Tibial nerve (tissue), 4 donors: ENCODE measurements at regions not wholly inside any gene's neighbourhood (a gene's known extent, or its start where the extent isn't known, plus 50 kb on each side); places are given as distances from the start of the nearest gene placed in this dataset.

ENCODE experiments used
- EP300 ChIP-seq, 2 donors: sonication (generic); formaldehyde crosslinking; IDR thresholded peaks; one replicate each; pipeline ENCODE4 v1.6.1; 2017; ENCODE audit warnings: antibody characterized with exemption in 2 of 2, mild to moderate bottlenecking in 1 of 2
- POLR2A ChIP-seq, 2 donors: fragments of 450-650 bp; IDR thresholded peaks; one replicate each; pipeline ENCODE4 v1.6.1; 2017; ENCODE audit warnings: antibody characterized with exemption in 2 of 2, mild to moderate bottlenecking in 2 of 2, moderate library complexity in 2 of 2
- TF ChIP-seq, protein P1 (sequence below), 5 experiments: fragments of 200-600 bp in 3 of 5; fragments of 450-650 bp in 2 of 5; sonication (generic) in 3 of 5; IDR thresholded peaks; one replicate each; pipeline ENCODE4 v1.5.1; 2016 to 2019; ENCODE audit warnings: antibody characterized with exemption in 5 of 5, mild to moderate bottlenecking in 3 of 5, moderate library complexity in 2 of 5

DNA sequence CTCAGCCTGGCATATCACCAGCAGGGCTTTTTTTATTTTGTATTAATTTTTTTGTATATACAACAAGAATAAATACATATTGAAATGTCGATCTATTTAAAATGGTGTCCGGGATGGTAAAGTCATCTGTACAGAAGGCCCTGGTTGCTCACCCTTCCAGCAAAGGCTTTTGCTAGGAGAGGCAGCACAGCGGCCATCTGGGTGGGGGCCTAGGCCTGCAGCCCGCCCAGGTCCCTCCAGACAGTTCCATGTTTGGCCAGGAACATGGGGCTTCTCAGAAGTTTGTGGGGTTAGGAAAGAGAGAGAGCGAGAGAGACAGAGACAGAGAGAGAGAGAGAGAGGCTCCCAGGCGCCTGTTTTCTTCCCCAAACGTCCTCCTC is 152.6 kb upstream of the LYZL2 start:
- TF ChIP-seq, protein P1, sequence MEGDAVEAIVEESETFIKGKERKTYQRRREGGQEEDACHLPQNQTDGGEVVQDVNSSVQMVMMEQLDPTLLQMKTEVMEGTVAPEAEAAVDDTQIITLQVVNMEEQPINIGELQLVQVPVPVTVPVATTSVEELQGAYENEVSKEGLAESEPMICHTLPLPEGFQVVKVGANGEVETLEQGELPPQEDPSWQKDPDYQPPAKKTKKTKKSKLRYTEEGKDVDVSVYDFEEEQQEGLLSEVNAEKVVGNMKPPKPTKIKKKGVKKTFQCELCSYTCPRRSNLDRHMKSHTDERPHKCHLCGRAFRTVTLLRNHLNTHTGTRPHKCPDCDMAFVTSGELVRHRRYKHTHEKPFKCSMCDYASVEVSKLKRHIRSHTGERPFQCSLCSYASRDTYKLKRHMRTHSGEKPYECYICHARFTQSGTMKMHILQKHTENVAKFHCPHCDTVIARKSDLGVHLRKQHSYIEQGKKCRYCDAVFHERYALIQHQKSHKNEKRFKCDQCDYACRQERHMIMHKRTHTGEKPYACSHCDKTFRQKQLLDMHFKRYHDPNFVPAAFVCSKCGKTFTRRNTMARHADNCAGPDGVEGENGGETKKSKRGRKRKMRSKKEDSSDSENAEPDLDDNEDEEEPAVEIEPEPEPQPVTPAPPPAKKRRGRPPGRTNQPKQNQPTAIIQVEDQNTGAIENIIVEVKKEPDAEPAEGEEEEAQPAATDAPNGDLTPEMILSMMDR (IDR thresholded peaks at IDR 0.05) = no peak
- TF ChIP-seq EP300 (IDR thresholded peaks at IDR 0.05) (no peak), POLR2A (IDR thresholded peaks at IDR 0.05) (no peak)
